Neural progenitor cell (in vitro differentiated cells): ENCODE measurements at regions not wholly inside any gene's neighbourhood (a gene's known extent, or its start where the extent isn't known, plus 50 kb on each side); places are given as distances from the start of the nearest gene placed in this dataset.

ENCODE experiments used
- DNase-seq: peaks from one replicate; pipeline ENCODE4 v3.0.0-alpha.2; 2016; ENCODE audit warnings: low spot score
- H2AFZ ChIP-seq: fragments of 200-600 bp; sonication (generic); replicated peaks from 2 replicates; pipeline ENCODE4 v1.6.1; 2016; ENCODE audit warnings: antibody characterized with exemption
- H3F3A ChIP-seq: fragments of 200-600 bp; sonication (generic); 2 replicates; pipeline ENCODE4 v1.6.1; 2016; ENCODE audit warnings: antibody characterized with exemption, low read depth
- H3K27ac ChIP-seq: fragments of 200-600 bp; sonication (generic); 2 replicates; pipeline ENCODE4 v1.5.1; 2016; ENCODE audit warnings: mild to moderate bottlenecking
- H3K27me3 ChIP-seq: fragments of 200-600 bp; sonication (generic); 2 replicates; pipeline ENCODE4 v1.6.1; 2016; ENCODE audit warnings: mild to moderate bottlenecking, moderate library complexity
- H3K36me3 ChIP-seq: fragments of 200-600 bp; sonication (generic); 2 replicates; pipeline ENCODE4 v1.5.1; 2016
- H3K4me1 ChIP-seq: fragments of 200-600 bp; sonication (generic); 2 replicates; pipeline ENCODE4 v1.6.1; 2016; ENCODE audit warnings: mixed run types
- H3K4me2 ChIP-seq: fragments of 200-600 bp; sonication (generic); 2 replicates; pipeline ENCODE4 v1.6.1; 2016
- H3K4me3 ChIP-seq: fragments of 200-600 bp; sonication (generic); 2 replicates; pipeline ENCODE4 v1.5.1; 2016
- H3K79me2 ChIP-seq: fragments of 200-600 bp; sonication (generic); 2 replicates; pipeline ENCODE4 v1.6.1; 2016; ENCODE audit warnings: low read depth
- H3K9ac ChIP-seq: fragments of 200-600 bp; sonication (generic); 2 replicates; pipeline ENCODE4 v1.6.1; 2016
- H3K9me3 ChIP-seq: fragments of 200-600 bp; sonication (generic); 2 replicates; pipeline ENCODE4 v1.5.1; 2016; ENCODE audit warnings: low read depth
- H4K20me1 ChIP-seq: fragments of 200-600 bp; sonication (generic); 2 replicates; pipeline ENCODE4 v1.6.1; 2016; ENCODE audit warnings: low read depth
- H3K27ac Mint-ChIP-seq: 3 replicates; pipeline ENCODE4 v1.8.0; 2021; ENCODE audit warnings: mixed read lengths
- H3K27me3 Mint-ChIP-seq: 2 replicates; pipeline ENCODE4 v1.8.0; 2022; ENCODE audit warnings: low read depth, mild to moderate bottlenecking, inconsistent platforms, moderate library complexity, mixed read lengths; ENCODE audit not compliant: insufficient read depth
- H3K36me3 Mint-ChIP-seq: 3 replicates; pipeline ENCODE4 v1.8.0; 2021; ENCODE audit warnings: mixed read lengths
- H3K4me1 Mint-ChIP-seq: 3 replicates; pipeline ENCODE4 v1.8.0; 2021; ENCODE audit warnings: mixed read lengths
- H3K4me3 Mint-ChIP-seq: 3 replicates; pipeline ENCODE4 v1.8.0; 2021; ENCODE audit warnings: mild to moderate bottlenecking, moderate library complexity, mixed read lengths
- H3K9me3 Mint-ChIP-seq: 3 replicates; pipeline ENCODE4 v1.8.0; 2020; ENCODE audit warnings: mixed read lengths
- EZH2 ChIP-seq: fragments of 200-600 bp; sonication (generic); IDR thresholded peaks from 2 replicates; pipeline ENCODE4 v1.6.1; 2017; ENCODE audit warnings: antibody characterized with exemption, mild to moderate bottlenecking, moderate library complexity
- EZH2phosphoT487 ChIP-seq: fragments of 200-600 bp; sonication (generic); IDR thresholded peaks from 2 replicates; pipeline ENCODE4 v1.6.1; 2017; ENCODE audit warnings: antibody characterized with exemption
- TF ChIP-seq, protein P1 (sequence below): fragments of 200-600 bp; sonication (generic); IDR thresholded peaks from 2 replicates; pipeline ENCODE4 v1.5.1; 2017; ENCODE audit warnings: antibody characterized with exemption, mild to moderate bottlenecking

DNA sequence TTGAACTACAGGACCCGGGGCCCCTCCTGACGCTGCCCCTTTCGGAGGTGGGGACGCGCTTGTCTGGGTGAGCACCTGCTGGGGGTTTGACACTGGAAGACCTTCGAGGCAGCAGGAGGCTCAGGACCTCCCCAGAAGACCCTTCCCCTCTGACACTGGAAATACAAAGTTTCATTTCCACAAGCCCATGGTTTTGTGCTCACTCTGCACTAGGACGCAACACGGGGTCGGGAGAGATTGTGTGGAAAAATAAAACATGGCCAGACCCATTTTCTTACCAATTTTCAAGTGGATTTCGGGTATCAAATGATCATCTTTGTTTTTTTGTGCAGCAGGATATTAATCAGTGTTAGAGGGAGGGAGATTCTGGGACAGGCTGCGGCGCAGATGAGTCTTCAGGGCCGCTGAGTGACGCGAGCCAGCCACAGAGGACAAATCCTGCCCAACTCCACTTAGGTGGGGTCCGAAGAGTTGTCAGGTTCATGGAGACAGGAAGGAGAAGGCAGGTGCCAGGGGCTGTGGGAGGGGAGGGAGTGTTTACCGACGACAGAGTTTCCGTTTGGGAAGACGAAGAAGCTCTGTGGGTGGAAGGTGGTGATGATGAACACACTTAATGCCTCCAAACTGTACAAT, 160.0 kb upstream of the AFDN start:
- H3F3A ChIP-seq: no peaks in the 10 kb centered on the region
- Mint-ChIP-seq H3K27me3 (peaks cover 30% of the 10 kb centered on the region), H3K4me1 (peaks cover 76% of the 10 kb centered on the region), H3K36me3 (no peaks in the 10 kb centered on the region), H3K4me3 (peak overlapping the region; percentile 48), H3K9me3 (peaks cover 5% of the 10 kb centered on the region), H3K27ac (peak overlapping the region; percentile 83)
- H3K4me2 ChIP-seq: no peak overlapping the region
- H3K4me3 ChIP-seq: no peak overlapping the region
- H3K27me3 ChIP-seq: no peaks in the 10 kb centered on the region
- H2AFZ ChIP-seq: no peak overlapping the region
- no peaks in the 10 kb centered on the region for H3K79me2 ChIP-seq
- TF ChIP-seq, protein P1, sequence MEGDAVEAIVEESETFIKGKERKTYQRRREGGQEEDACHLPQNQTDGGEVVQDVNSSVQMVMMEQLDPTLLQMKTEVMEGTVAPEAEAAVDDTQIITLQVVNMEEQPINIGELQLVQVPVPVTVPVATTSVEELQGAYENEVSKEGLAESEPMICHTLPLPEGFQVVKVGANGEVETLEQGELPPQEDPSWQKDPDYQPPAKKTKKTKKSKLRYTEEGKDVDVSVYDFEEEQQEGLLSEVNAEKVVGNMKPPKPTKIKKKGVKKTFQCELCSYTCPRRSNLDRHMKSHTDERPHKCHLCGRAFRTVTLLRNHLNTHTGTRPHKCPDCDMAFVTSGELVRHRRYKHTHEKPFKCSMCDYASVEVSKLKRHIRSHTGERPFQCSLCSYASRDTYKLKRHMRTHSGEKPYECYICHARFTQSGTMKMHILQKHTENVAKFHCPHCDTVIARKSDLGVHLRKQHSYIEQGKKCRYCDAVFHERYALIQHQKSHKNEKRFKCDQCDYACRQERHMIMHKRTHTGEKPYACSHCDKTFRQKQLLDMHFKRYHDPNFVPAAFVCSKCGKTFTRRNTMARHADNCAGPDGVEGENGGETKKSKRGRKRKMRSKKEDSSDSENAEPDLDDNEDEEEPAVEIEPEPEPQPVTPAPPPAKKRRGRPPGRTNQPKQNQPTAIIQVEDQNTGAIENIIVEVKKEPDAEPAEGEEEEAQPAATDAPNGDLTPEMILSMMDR: no peak
- TF ChIP-seq EZH2phosphoT487 (no peak), EZH2 (no peak)
- no peak overlapping the region for H3K27ac ChIP-seq
- H3K9ac ChIP-seq: no peak overlapping the region
- DNase-seq: no peak
- peaks cover 19% of the 10 kb centered on the region for H3K4me1 ChIP-seq
- H3K36me3 ChIP-seq: no peaks in the 10 kb centered on the region
- H3K9me3 ChIP-seq: no peaks in the 10 kb centered on the region
- H4K20me1 ChIP-seq: no peaks in the 10 kb centered on the region

DNA sequence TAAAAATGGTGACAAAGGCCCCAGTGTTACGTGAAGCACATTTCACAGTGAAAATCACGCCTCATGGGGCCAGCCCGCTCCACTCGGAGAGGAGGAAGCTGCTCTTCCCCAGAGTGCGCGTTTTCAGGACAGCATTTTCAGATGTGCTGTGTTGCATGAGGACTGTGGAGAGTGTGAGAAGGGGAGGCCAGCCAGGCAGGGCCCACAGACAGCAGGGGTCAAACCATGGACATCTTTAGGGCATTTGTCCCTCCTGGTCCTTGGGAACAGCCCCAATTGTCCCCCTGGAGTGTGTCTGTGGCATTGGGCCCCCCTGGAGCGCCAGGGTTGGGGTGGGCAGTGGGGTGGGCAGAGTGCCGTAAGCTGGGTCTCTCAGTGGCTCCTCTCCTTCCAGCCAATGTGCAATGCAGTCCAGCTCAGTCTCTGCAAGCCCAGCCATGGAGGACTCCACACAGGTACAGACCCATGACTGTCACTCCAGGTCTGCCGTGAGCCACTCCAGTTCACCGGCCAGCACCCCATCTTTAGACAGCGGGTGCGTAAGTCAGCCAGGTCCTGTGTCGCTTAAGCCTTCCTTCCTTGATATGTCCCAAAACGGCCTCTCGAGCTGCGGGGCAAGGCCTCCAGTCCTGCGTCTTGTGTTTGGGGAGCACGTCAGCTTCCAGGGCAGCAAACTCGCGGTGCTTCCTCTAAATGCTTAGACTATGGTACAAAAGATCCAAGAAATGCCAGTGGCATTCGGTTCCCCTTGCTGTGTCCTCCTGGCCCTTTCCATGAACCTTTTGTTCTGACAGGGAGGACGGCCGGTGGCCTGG, 159.3 kb upstream of the AFDN start:
- Histone ChIP-seq H3K9me3 (no peaks in the 10 kb centered on the region), H3K79me2 (no peaks in the 10 kb centered on the region), H4K20me1 (no peaks in the 10 kb centered on the region), H3K4me3 (no peak overlapping the region), H3K27ac (no peak overlapping the region), H2AFZ (peak overlapping the region; percentile 12), H3K4me2 (no peak overlapping the region), H3K36me3 (no peaks in the 10 kb centered on the region), H3K4me1 (peaks cover 19% of the 10 kb centered on the region), H3K9ac (no peak overlapping the region), H3K27me3 (no peaks in the 10 kb centered on the region), H3F3A (no peaks in the 10 kb centered on the region)
- peak overlapping the region; percentile 76 for H3K27ac Mint-ChIP-seq
- peak overlapping the region; percentile 48 for H3K4me3 Mint-ChIP-seq
- H3K9me3 Mint-ChIP-seq: peaks cover 12% of the 10 kb centered on the region
- no peak for DNase-seq
- peaks cover 2% of the 10 kb centered on the region for H3K36me3 Mint-ChIP-seq
- TF ChIP-seq, protein P1: no peak
- no peak for TF ChIP-seq EZH2phosphoT487
- TF ChIP-seq EZH2: no peak
- peaks cover 34% of the 10 kb centered on the region for H3K27me3 Mint-ChIP-seq
- peaks cover 75% of the 10 kb centered on the region for H3K4me1 Mint-ChIP-seq

DNA sequence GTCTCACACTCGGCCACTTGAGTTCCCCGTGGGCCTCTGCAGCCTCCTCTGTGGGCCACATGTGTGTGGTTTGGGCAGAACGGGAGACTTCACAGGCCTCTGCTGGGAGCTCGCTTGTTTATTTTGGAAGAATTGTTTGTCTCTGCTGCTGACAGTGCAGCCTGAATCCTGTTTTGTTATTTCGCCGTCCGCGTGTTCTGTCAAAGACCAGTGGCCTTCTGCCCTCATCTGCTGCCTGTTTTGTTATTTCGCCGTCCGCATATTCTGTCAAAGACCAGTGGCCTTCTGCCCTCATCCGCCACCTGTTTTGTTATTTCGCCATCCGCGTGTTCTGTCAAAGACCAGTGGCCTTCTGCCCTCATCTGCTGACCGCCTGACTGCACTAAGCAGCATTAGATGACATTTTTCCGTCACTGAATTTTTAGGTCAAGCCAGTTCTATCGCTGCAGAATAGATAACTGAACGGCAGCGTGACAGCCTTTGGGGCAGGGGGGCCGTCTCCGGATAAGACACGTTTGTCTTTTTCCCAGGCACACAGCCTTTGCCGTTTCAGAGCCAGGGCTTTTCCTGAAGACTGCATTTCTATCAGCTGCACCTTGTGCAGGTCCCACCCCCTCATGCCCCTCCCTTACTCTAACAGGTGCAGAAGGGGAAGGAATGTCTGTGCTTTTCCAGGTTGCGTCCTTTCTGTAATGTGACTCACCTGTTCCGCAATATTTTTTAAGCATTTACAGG, 158.5 kb upstream of the AFDN start:
- Mint-ChIP-seq H3K27ac (peak overlapping the region; percentile 76), H3K36me3 (peaks cover 5% of the 10 kb centered on the region), H3K4me3 (no peak overlapping the region), H3K4me1 (peaks cover 75% of the 10 kb centered on the region), H3K27me3 (peaks cover 35% of the 10 kb centered on the region), H3K9me3 (peaks cover 20% of the 10 kb centered on the region)
- H3F3A ChIP-seq: no peaks in the 10 kb centered on the region
- H3K27me3 ChIP-seq: no peaks in the 10 kb centered on the region
- peak; percentile 59 for DNase-seq
- no peaks in the 10 kb centered on the region for H4K20me1 ChIP-seq
- H3K79me2 ChIP-seq: no peaks in the 10 kb centered on the region
- H3K4me1 ChIP-seq: peaks cover 19% of the 10 kb centered on the region
- H2AFZ ChIP-seq: peak overlapping the region; percentile 12
- H3K9ac ChIP-seq: no peak overlapping the region
- no peaks in the 10 kb centered on the region for H3K9me3 ChIP-seq
- no peak overlapping the region for H3K4me3 ChIP-seq
- H3K27ac ChIP-seq: no peak overlapping the region
- no peak overlapping the region for H3K4me2 ChIP-seq
- TF ChIP-seq EZH2phosphoT487 (no peak), EZH2 (no peak)
- TF ChIP-seq, protein P1: no peak
- no peaks in the 10 kb centered on the region for H3K36me3 ChIP-seq
